GM21619 (cell line): ENCODE measurements at regions not wholly inside any gene's neighbourhood (a gene's known extent, or its start where the extent isn't known, plus 50 kb on each side); places are given as distances from the start of the nearest gene placed in this dataset.

Experiments
- ATAC-seq: cut with Tn5 transposase; IDR thresholded peaks from one replicate; pipeline ENCODE4 v1.9.1; 2021; ENCODE audit not compliant: unreplicated experiment

DNA sequence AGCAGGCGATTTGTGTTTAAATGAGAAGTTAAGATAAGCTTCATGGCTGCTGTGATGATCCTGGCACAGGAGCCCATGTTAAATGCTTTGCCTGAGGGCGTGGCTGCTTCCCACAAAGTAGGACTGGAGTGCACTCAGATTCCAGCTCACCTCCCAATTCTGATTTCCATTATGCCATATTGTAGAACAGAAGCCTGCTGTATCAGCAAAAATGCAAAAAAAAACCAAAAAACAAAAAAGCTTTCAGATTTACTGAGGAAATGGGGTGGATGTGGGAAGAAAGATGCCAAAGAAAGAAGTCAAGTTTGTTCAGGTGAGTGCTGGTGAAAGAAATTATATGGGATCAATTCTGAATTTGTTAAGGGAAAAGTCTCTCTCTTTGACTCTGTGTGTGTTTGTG, 610.4 kb upstream of the NETO1 start:
- no peak for ATAC-seq

DNA sequence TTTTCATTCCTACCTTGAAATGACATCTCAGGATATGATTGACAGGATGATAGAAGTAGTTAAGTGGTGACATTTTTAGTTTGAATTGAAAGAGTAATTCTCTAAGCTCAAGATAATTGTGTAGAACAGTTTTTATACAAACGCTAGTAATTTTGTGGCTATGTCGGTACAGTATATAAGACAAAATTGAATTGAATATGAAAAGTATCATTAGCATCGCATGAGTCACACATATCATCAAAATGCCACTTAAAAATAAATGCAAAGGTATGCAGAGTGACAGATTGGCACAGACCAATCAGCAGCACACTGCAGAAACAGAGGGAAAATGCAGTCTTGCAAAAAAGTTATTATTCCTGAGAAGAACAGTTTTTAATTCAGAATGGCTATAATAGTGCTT, 608.2 kb upstream of the NETO1 start:
- ATAC-seq: no peak

DNA sequence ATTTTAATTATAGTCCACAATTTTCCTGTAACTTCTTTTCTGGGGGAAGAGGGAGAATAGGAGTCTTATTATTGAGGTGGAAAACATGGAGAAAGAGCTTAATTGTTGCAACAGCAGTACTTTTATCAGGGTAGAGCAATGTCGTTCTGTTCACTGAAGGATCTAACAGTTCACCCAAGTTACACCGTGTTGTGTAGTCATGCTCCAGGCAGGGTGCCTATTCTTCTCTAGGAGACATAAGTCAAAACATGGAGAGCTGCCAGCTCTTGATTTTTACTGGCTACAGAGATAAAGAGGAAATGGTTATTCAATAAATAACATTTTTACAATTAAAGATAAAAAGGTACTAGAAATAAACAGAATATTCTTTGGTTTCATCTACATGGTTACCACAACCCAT, 594.3 kb upstream of the NETO1 start:
- ATAC-seq: no peak

DNA sequence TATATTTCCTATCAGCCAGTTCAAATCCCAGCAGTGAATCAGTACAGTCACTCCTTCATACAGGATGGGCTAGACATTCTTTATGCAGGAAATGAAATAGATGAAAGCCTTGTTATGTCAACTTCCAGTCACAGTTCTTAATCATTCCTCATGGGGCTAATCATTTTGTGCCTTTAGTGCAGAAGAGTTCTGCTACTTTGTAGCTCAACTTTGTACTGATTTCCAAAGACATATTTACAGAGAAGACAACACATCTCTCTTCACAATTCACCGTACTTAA, 593.9 kb upstream of the NETO1 start:
- no peak for ATAC-seq

GRCh38 chr18:73461038-73461779, 593.4 kb upstream of the NETO1 start:
- ATAC-seq: no peak

DNA sequence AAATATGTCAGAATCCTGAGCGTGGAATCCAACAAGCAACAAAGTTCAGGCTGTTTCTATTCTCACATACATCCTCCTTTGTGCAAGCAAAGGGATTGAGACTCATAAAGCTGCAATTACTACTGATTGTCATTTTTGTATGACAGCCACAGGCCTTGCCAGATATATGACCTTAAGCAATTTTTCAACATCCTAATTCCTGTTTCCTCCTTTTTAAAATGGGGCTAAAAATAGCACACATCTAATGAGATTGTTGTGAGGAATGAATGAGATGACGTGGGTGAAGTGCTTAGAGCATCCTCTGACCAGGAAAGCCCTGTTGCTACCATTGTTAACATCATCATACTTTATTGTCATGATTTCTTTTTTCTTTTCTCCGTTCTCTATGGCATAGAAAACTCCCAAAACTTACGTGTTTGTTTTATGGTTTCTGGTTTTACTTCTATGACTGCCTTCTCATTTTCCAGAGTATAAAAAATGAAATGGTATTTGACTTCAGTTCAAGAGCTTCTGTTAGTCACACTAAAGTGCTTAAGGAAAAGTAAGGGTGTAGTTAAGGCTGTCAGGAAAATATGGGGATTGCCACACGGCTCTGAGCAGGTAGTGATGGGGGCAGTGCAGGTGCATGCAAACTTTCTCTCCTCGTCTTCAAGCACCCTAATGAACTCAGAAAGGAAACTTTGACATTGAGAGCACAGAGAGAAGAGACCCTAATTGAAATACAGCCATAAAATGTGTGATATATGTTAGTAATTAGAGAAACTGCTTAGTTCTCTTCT, 590.6 kb upstream of the NETO1 start:
- ATAC-seq: no peak

GRCh38 chr18:73456643-73457042, 588.9 kb upstream of the NETO1 start:
- no peak for ATAC-seq

- no peak for ATAC-seq
Observed at GRCh38 chr18:73452866-73453265, 585.1 kb upstream of the NETO1 start.

DNA sequence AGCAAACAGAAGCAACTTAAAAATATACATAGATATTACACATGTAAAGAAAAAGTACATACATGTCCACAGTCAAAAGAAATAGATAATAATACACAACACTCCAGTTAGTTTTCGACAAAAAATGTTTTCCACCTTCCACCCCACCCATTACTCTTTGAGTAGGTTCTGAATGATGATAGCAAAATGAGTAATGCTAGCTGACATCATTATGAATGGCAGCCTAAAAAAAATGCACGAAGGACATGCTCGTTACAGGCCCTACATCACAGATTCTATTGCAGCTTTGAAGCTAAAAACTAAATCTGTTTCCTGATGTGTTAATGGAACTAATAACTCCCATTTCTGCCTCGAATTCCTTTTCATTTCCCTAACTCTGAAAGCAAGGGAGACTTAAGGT, 578.7 kb upstream of the NETO1 start:
- no peak for ATAC-seq

DNA sequence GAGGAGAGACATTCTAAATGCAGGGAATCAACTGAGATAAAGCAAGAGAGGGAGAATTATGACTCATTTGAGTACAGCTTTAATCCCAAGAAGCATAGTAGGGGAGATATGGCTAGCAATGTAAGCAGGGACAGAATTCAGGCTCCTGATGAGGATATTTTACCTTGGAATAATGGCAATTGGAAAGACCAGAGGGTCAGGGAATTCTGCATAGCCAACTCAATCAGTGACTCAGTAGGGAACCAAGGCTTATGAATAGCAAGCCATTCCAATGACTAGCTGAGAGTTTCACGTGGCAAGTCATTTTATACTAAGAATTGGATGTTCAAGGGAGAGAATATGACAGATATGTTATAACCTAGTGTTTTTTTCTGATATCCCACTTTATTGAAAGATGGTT, 563.8 kb upstream of the NETO1 start:
- no peak for ATAC-seq

- ATAC-seq: no peak
Observed at GRCh38 chr18:73421010-73421409, 553.2 kb upstream of the NETO1 start.

- no peak for ATAC-seq
Observed at GRCh38 chr18:73419531-73419930, 551.7 kb upstream of the NETO1 start.

DNA sequence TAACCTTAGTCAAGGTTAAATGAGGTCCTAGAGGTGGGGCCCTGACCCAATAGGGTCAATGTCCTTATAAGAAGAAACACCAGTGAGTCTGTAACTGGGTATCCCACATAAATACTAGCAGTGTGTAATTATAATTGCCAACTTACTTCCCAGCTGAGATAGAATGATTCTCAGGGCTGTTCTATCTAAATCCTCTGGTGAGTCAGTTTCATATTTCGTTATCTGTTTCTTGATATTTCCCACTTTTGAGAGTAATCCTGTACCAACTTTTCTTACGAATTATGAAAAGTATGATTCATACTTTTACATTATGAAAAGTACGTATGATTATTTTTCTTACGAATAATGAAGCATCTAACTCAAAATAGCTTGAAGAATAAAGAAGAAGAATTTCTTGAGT, 546.8 kb upstream of the NETO1 start:
- no peak for ATAC-seq

DNA sequence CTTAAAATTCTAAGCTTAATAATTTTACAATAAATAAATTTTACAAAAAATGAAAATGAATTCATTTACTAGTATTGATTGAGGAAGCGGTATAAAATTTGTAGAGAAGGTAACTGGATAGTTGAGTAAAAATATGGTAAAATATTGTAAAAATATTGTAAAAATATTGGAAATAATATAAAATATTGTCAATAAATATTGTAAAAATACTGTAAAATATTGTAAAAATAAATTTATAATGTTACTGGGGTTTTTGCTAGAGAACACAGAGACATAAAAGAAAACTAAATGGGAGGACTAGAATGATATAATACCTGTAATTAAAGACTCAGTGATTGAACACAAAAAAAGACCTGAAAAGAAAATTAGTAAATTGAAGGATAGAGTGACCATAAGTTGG, 546.3 kb upstream of the NETO1 start:
- no peak for ATAC-seq

DNA sequence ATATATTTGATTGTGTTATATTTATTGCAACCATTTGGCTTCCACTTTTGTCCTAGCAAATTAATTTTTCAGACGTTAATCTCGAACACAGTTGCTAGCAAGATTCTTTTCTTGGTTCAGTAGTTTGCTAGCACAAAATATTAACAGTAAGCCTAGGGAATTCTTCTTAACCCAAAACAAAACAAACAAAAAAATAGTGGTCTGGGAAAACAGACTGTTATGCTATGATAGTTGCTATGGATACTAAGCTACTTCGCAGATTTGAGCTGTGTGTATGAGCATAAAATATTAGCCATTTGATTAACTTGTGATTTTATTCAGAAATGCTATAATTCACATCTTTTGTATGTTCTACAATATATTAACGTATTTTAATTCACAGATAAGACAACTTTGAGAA, 541.5 kb upstream of the NETO1 start:
- ATAC-seq: no peak

GRCh38 chr18:73408469-73408868, 540.7 kb upstream of the NETO1 start:
- no peak for ATAC-seq

GRCh38 chr18:73407506-73407905, 539.7 kb upstream of the NETO1 start:
- no peak for ATAC-seq

DNA sequence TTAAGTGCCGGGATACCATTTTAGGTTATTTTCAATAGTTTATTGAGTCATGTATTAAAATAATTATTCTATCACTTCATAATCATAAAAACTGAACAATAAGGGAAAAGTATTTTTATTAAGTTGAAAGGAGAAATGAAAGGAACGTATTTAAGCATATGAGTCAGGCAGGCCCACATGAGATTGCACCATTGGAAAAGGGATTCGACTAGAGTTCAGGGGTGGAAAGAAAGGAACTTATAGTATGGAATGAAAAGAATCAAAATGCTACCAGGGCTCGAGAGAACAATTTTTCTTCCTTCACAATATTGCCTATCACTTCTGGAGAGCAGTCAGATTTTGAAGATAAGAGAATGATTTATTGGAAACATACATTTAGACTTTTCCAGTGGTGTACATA, 516.5 kb upstream of the NETO1 start:
- ATAC-seq: no peak

- no peak for ATAC-seq
Observed at GRCh38 chr18:73381699-73382036, 513.9 kb upstream of the NETO1 start.

DNA sequence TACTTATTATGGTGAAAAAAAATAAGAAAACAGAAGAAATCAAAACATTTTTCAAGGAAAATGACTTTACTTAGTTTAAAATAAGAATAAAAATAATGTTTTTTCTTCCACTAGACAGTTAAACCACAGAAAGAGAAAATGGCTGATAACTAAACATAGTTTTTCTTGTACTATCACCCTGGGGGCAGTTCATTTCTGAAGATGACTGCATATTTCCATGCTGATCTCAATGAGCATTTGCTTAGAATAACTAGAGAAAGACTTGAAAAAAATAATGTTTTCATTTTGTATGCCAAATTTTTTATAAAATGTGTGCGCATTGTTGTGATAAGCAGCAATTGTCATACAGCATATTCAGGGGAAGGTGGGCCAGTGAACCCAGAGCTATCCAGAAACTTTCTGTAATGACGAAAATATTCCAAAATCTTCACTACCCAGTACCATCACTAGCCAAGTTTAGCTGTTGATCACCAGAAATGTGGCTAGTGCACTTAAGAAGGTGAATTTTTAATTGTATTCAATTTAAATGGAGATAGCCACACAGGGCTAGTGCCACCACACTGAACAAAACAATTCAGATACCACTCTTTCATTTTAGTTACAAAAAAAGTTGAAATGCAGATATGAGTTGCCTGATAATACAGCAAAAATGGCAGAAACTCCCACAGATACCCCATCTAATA, 513.4 kb upstream of the NETO1 start:
- no peak for ATAC-seq

GRCh38 chr18:73366713-73367112, 498.9 kb upstream of the NETO1 start:
- no peak for ATAC-seq

DNA sequence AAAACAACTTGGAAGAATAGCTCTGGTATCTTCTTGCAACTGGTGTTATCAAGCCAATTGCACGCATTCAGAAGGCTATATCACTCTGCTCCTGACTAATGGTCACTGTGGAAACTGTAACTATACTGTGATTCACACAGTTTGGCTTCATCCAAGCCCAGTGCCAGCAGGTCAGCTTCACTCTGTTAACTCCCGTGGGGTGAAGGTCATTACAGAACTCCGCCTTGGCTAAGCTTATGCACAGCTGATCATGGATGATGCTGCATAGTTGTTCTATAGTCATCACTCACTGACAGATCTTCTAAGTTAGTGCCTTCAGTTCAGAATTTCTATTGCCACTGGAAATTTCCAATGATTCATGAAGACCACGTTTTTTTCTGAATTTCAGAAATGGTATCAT, 497.2 kb upstream of the NETO1 start:
- no peak for ATAC-seq
